Lung (tissue), 11 donors: ENCODE measurements at regions not wholly inside any gene's neighbourhood (a gene's known extent, or its start where the extent isn't known, plus 50 kb on each side); places are given as distances from the start of the nearest gene placed in this dataset.
"Not testable (repeated sequence)": the region's sequence is repeated elsewhere in the genome, so short reads cannot be mapped to it uniquely, and the experiment has no call there.

ENCODE experiments used
- ATAC-seq: fragments of 200-7000 bp; cut with Tn5 transposase; one replicate; pipeline ENCODE4 v1.9.1; 2020; ENCODE audit warnings: moderate number of reproducible peaks; ENCODE audit not compliant: insufficient read depth, low FRiP score
- DNase-seq, 3 donors: peaks; one replicate each; pipeline ENCODE4 v3.0.0-alpha.2; 2013 to 2017
- H3K27ac ChIP-seq, 2 donors: one replicate each; pipeline ENCODE4 v1.5.1; 2013; ENCODE audit warnings: mild to moderate bottlenecking in 2 of 2, moderate library complexity in 2 of 2, control low read depth in 1 of 2, inconsistent platforms in 1 of 2, low read depth in 1 of 2, low read length in 1 of 2
- H3K27me3 ChIP-seq, 3 donors: one replicate each; pipeline ENCODE4 v1.5.1; 2013; ENCODE audit warnings: low read length in 2 of 3; ENCODE audit not compliant: control insufficient read depth in 3 of 3, insufficient read depth in 3 of 3
- H3K36me3 ChIP-seq, 4 donors: one replicate each; pipeline ENCODE4 v1.5.1; 2013; ENCODE audit warnings: low read length in 4 of 4, mild to moderate bottlenecking in 1 of 4, moderate library complexity in 1 of 4; ENCODE audit not compliant: control insufficient read depth in 4 of 4, insufficient read depth in 4 of 4
- H3K4me1 ChIP-seq, 5 donors: one replicate each; pipeline ENCODE4 v1.5.1; 2013; ENCODE audit warnings: low read length in 5 of 5, mild to moderate bottlenecking in 2 of 5, moderate library complexity in 1 of 5; ENCODE audit not compliant: control insufficient read depth in 5 of 5, insufficient read depth in 5 of 5
- H3K4me3 ChIP-seq: one replicate; pipeline ENCODE4 v1.5.1; 2013; ENCODE audit warnings: mild to moderate bottlenecking, control low read depth, moderate library complexity
- H3K9ac ChIP-seq, 2 donors: one replicate each; pipeline ENCODE4 v1.5.1; 2013; ENCODE audit warnings: low read length in 2 of 2, control low read depth in 1 of 2; ENCODE audit not compliant: insufficient read depth in 1 of 2
- H3K9me3 ChIP-seq, 4 donors: one replicate each; pipeline ENCODE4 v1.5.1; 2013; ENCODE audit warnings: low read length in 3 of 4, mild to moderate bottlenecking in 1 of 4, moderate library complexity in 1 of 4; ENCODE audit not compliant: control insufficient read depth in 4 of 4, insufficient read depth in 3 of 4
- CTCF ChIP-seq: IDR thresholded peaks from 2 replicates; pipeline ENCODE4 v1.5.1; 2012; ENCODE audit warnings: mild to moderate bottlenecking; ENCODE audit errors: control extremely low read depth, extremely low read depth
- WGBS, 2 donors: extraction: QIAGEN DNeasy Blood & Tissue Kit; methylation state at CpG; one replicate each; pipeline ENCODE4 v1.1.7; 2013; 5-methylcytosine and 5-hydroxymethylcytosine counted together
- donor health status: control.
- donor health status: control.
- donor health status: Bipolar disorder and iron deficiency.
- donor health status: healthy.
- donor health status: DM: yes; HTN: yes; CAD: no.

- H3K27ac ChIP-seq = no peak overlapping the region
- H3K4me3 ChIP-seq = no peak overlapping the region
- no peak for TF ChIP-seq CTCF
- H3K36me3 ChIP-seq = no peaks in the 10 kb centered on the region
- no peak for DNase-seq
- H3K9ac ChIP-seq = no peak overlapping the region
- no peaks in the 10 kb centered on the region for H3K9me3 ChIP-seq
- WGBS, 2 donors = 79 to 89% methylated on average over 2 of the region's 2 CpGs
- H3K27me3 ChIP-seq = no peaks in the 10 kb centered on the region
- ATAC-seq = no peak
- no peaks in the 10 kb centered on the region for H3K4me1 ChIP-seq
Measured at GRCh38 chr2:115946891-115947290, 1504.5 kb downstream of the DPP10 start.

- H3K9me3 ChIP-seq = peaks cover 0 to 4% (median 0%) of the 10 kb centered on the region in 4 donors
- no peak overlapping the region for H3K27ac ChIP-seq
- H3K4me1 ChIP-seq = no peaks in the 10 kb centered on the region
- no peak overlapping the region for H3K9ac ChIP-seq
- H3K36me3 ChIP-seq = no peaks in the 10 kb centered on the region
- no peak for DNase-seq
- WGBS, 2 donors = 13 to 31% methylated on average over 1 of the region's 1 CpG
- H3K27me3 ChIP-seq = no peaks in the 10 kb centered on the region
- no peak for TF ChIP-seq CTCF
- no peak for ATAC-seq
- no peak overlapping the region for H3K4me3 ChIP-seq
Measured at GRCh38 chr2:115976916-115977315, 1534.5 kb downstream of the DPP10 start.

GRCh38 chr2:115999039-115999438, 1556.6 kb downstream of the DPP10 start:
- no peak overlapping the region for H3K9ac ChIP-seq
- no peaks in the 10 kb centered on the region for H3K27me3 ChIP-seq
- ATAC-seq (no peak), DNase-seq (no peak)
- TF ChIP-seq CTCF = no peak
- H3K36me3 ChIP-seq = no peaks in the 10 kb centered on the region
- H3K27ac ChIP-seq = no peak overlapping the region
- H3K4me1 ChIP-seq = no peaks in the 10 kb centered on the region
- H3K4me3 ChIP-seq = no peak overlapping the region
- peaks cover 0 to 4% (median 0%) of the 10 kb centered on the region in 4 donors for H3K9me3 ChIP-seq
- 89 to 93% methylated on average over 4 of the region's 4 CpGs for WGBS, 2 donors

GRCh38 chr2:116023026-116023425, 1580.6 kb downstream of the DPP10 start:
- no peak overlapping the region for H3K4me3 ChIP-seq
- H3K4me1 ChIP-seq = no peaks in the 10 kb centered on the region
- no peaks in the 10 kb centered on the region for H3K27me3 ChIP-seq
- no peak for ATAC-seq
- 82 to 90% methylated on average over 2 of the region's 2 CpGs for whole genome bisulfite sequencing, 2 donors
- no peaks in the 10 kb centered on the region for H3K36me3 ChIP-seq
- no peak for TF ChIP-seq CTCF
- H3K9me3 ChIP-seq = no peaks in the 10 kb centered on the region
- H3K27ac ChIP-seq = no peak overlapping the region
- no peak for DNase-seq
- H3K9ac ChIP-seq = no peak overlapping the region

GRCh38 chr2:116038758-116039157, 1596.3 kb downstream of the DPP10 start:
- not testable (repeated sequence) for DNase-seq, H3K9me3 ChIP-seq, H3K27me3 ChIP-seq, ATAC-seq, H3K4me3 ChIP-seq, H3K36me3 ChIP-seq, H3K27ac ChIP-seq, H3K9ac ChIP-seq, H3K4me1 ChIP-seq
- 67 to 77% methylated on average over 1 of the region's 1 CpG for WGBS, 2 donors
